ENCODE measurements at regions not wholly inside any gene's neighbourhood (a gene's known extent, or its start where the extent isn't known, plus 50 kb on each side); places are given as distances from the start of the nearest gene placed in this dataset.

DNA sequence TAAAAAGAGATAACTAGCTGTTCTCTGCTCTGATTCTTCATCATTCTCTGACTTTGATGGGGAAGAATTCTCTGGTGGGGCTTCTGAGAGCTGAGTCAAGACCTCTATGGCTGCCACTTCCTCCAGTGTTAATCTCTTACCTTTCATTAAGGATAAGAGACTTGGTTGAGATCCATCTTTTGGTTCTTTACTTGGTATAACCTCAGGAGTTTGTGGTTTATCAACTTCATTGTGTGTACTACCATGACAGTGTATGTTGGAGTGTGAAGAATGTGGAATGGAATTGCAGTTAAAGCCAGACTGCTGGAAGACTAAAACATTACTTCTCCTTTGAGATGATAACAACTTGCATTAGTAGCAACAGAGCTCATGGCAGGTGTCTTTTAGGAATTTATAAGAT, 222.0 kb downstream of the SLITRK5 start:
- no peak overlapping the region for H2AK9ac ChIP-seq (replicated peaks; ENCODE audit: low read depth, low read length, poor library complexity)
- ChIA-PET POLR2A (ENCODE audit: unreplicated experiment) (no interaction called here), CTCF (no interaction called here)
- H4K8ac ChIP-seq (ENCODE audit: low read depth in 2 of 2, low read length in 2 of 2), result no peak overlapping the region
- H3K18ac ChIP-seq (ENCODE audit: low read depth, low read length), result no peak overlapping the region
- intact Hi-C loops (cut with micrococcal nuclease), result no loop called here
- no peak overlapping the region for H4K5ac ChIP-seq (ENCODE audit: low read depth, low read length)
- no peak overlapping the region for H2AK5ac ChIP-seq (ENCODE audit: low read depth, low read length)
- DNase-seq (no peak), ATAC-seq (ENCODE audit: low read depth) (no peak)
- no peak overlapping the region for H4K91ac ChIP-seq (ENCODE audit: insufficient read depth, low read depth, low read length)
- no peak overlapping the region for H3K4ac ChIP-seq (ENCODE audit: low read depth, low read length)
- in situ Hi-C loops (cut with MboI; ENCODE audit: low sequenced_read_pairs), result no loop called here
- no peak overlapping the region for H2BK5ac ChIP-seq (ENCODE audit: low read depth, low read length, poor library complexity, severe bottlenecking)
- H3K4me3 ChIP-seq (ENCODE audit: insufficient read depth, low read depth, low read length), result no peak overlapping the region
- dilution Hi-C loops (cut with HindIII; ENCODE audit: low sequenced_read_pairs, unreplicated experiment), result no loop called here
- H3K9ac ChIP-seq (ENCODE audit: low read depth, low read length), result no peak overlapping the region
- no peak overlapping the region for H2BK20ac ChIP-seq (ENCODE audit: low read depth, low read length)
- H3K36me3 ChIP-seq (ENCODE audit: control insufficient read depth, insufficient read depth, low read length), result no peaks in the 10 kb centered on the region
- H4K20me1 ChIP-seq (ENCODE audit: insufficient read depth, low read length), result no peaks in the 10 kb centered on the region
- H3K79me1 ChIP-seq (ENCODE audit: low read depth in 1 of 2, low read length in 2 of 2), result no peaks in the 10 kb centered on the region
- H3K9me1 ChIP-seq (ENCODE audit: insufficient read depth, low read length), result no peaks in the 10 kb centered on the region
- H3K27ac ChIP-seq (ENCODE audit: insufficient read depth, low read length), result no peak overlapping the region
- no TSS peak for BruUV-seq (replicated peaks)
- no peak for TF ChIP-seq RAD21 (IDR thresholded peaks at IDR 0.05; ENCODE audit: low read length)
- TF ChIP-seq MAZ (IDR thresholded peaks at IDR 0.05; ENCODE audit: borderline replicate concordance, low read depth, low read length), result no peak
- TF ChIP-seq SMC3 (IDR thresholded peaks at IDR 0.05; ENCODE audit: low read depth, low read length), result no peak
- no peak for TF ChIP-seq RFX5 (IDR thresholded peaks at IDR 0.05; ENCODE audit: low read depth, low read length)
- no peak for TF ChIP-seq BHLHE40 (IDR thresholded peaks at IDR 0.05; ENCODE audit: low read depth, low read length)
- TF ChIP-seq, protein P1, sequence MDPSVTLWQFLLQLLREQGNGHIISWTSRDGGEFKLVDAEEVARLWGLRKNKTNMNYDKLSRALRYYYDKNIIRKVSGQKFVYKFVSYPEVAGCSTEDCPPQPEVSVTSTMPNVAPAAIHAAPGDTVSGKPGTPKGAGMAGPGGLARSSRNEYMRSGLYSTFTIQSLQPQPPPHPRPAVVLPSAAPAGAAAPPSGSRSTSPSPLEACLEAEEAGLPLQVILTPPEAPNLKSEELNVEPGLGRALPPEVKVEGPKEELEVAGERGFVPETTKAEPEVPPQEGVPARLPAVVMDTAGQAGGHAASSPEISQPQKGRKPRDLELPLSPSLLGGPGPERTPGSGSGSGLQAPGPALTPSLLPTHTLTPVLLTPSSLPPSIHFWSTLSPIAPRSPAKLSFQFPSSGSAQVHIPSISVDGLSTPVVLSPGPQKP (IDR thresholded peaks at IDR 0.05; ENCODE audit: borderline replicate concordance, low read depth, low read length), result no peak
- TF ChIP-seq CHD1 (IDR thresholded peaks at IDR 0.05; ENCODE audit: low read depth, low read length), result no peak
- TF ChIP-seq MAFK (IDR thresholded peaks at IDR 0.05; ENCODE audit: low read depth, low read length), result no peak
- no peak for TF ChIP-seq MXI1 (IDR thresholded peaks at IDR 0.05; ENCODE audit: borderline replicate concordance, low read depth, low read length)
- TF ChIP-seq, protein P2, sequence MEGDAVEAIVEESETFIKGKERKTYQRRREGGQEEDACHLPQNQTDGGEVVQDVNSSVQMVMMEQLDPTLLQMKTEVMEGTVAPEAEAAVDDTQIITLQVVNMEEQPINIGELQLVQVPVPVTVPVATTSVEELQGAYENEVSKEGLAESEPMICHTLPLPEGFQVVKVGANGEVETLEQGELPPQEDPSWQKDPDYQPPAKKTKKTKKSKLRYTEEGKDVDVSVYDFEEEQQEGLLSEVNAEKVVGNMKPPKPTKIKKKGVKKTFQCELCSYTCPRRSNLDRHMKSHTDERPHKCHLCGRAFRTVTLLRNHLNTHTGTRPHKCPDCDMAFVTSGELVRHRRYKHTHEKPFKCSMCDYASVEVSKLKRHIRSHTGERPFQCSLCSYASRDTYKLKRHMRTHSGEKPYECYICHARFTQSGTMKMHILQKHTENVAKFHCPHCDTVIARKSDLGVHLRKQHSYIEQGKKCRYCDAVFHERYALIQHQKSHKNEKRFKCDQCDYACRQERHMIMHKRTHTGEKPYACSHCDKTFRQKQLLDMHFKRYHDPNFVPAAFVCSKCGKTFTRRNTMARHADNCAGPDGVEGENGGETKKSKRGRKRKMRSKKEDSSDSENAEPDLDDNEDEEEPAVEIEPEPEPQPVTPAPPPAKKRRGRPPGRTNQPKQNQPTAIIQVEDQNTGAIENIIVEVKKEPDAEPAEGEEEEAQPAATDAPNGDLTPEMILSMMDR (conservative IDR thresholded peaks at IDR 0.05; ENCODE audit: low read depth, low read length), result no peak
- no peak for TF ChIP-seq FOS (IDR thresholded peaks at IDR 0.05; ENCODE audit: low read depth, low read length)
- no peak for TF ChIP-seq RCOR1 (IDR thresholded peaks at IDR 0.05; ENCODE audit: insufficient replicate concordance, low read length)
- no peak for TF ChIP-seq CEBPB (IDR thresholded peaks at IDR 0.05; ENCODE audit: low read depth, low read length)
- no peak for TF ChIP-seq POLR2A (IDR thresholded peaks at IDR 0.05; ENCODE audit: low read depth, low read length)
- H3K27me3 ChIP-seq (ENCODE audit: control insufficient read depth, insufficient read depth, low read length), result no peaks in the 10 kb centered on the region
- H3K9me3 ChIP-seq (ENCODE audit: control insufficient read depth, insufficient read depth, low read length), result peaks cover 10% of the 10 kb centered on the region
- no peak overlapping the region for H3K23ac ChIP-seq (ENCODE audit: low read depth, low read length)
- no peak overlapping the region for H2BK120ac ChIP-seq (ENCODE audit: low read depth, low read length)
- H3K56ac ChIP-seq (ENCODE audit: extremely low read depth, insufficient read depth, low read length), result no peak overlapping the region
- H3K14ac ChIP-seq (replicated peaks; ENCODE audit: low read depth, low read length), result no peak overlapping the region
- H2BK15ac ChIP-seq (ENCODE audit: low read depth, low read length), result no peak overlapping the region
- no peaks in the 10 kb centered on the region for H3K4me1 ChIP-seq (ENCODE audit: control insufficient read depth, insufficient read depth, low read length)
- no peak overlapping the region for H2AFZ ChIP-seq (replicated peaks; ENCODE audit: low read length, poor library complexity)
- H3K4me2 ChIP-seq (ENCODE audit: low read depth, low read length), result no peak overlapping the region

Measured in IMR-90 (cell line).